Progenitor cell of endocrine pancreas (in vitro differentiated cells): ENCODE measurements at regions not wholly inside any gene's neighbourhood (a gene's known extent, or its start where the extent isn't known, plus 50 kb on each side); places are given as distances from the start of the nearest gene placed in this dataset.

Experiments
- DNase-seq: peaks from one replicate; pipeline ENCODE4 v3.0.0; 2021; ENCODE audit warnings: low spot score; ENCODE audit not compliant: unreplicated experiment
- H3K27ac Mint-ChIP-seq: 2 replicates; pipeline ENCODE4 v1.8.0; 2021; ENCODE audit warnings: mild to moderate bottlenecking, moderate library complexity, mixed read lengths
- H3K27me3 Mint-ChIP-seq: 2 replicates; pipeline ENCODE4 v1.8.0; 2021; ENCODE audit warnings: mixed read lengths
- H3K36me3 Mint-ChIP-seq: 2 replicates; pipeline ENCODE4 v1.8.0; 2022; ENCODE audit warnings: mixed read lengths; ENCODE audit not compliant: insufficient read depth
- H3K4me1 Mint-ChIP-seq: 2 replicates; pipeline ENCODE4 v1.8.0; 2021; ENCODE audit warnings: low read depth, mixed read lengths
- H3K4me3 Mint-ChIP-seq: 2 replicates; pipeline ENCODE4 v1.8.0; 2021; ENCODE audit warnings: low read depth, mild to moderate bottlenecking, moderate library complexity, mixed read lengths
- H3K9me3 Mint-ChIP-seq: 2 replicates; pipeline ENCODE4 v1.8.0; 2021; ENCODE audit warnings: low read depth, mixed read lengths
- TF ChIP-seq, protein P1 (sequence below): fragments of 200-600 bp; sonication (generic); IDR thresholded peaks from one replicate; pipeline ENCODE4 v1.5.0; 2021; ENCODE audit warnings: antibody characterized with exemption, mild to moderate bottlenecking; ENCODE audit not compliant: unreplicated experiment

DNA sequence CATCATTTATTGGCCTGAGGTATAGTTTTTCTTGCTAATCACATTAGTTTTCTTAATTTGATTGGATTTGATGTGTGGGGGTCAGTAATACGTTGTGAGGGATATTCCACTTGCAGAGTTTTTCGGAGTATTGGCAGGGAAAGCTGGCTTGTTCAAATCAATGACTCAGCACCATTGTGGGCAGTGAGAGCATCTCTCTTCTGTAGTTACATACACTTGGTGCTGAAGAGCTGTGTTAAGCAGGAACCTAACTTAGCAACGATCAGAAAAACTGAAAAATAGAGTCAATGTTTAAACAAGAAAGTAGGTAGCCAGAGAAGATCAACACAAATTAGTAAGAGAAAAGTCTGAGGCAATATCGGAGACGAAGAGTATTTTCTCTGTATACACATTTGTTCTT is 344.6 kb upstream of the EDIL3 start:
- Mint-ChIP-seq H3K27ac (no peak overlapping the region), H3K4me3 (no peak overlapping the region), H3K4me1 (no peaks in the 10 kb centered on the region), H3K9me3 (no peaks in the 10 kb centered on the region), H3K36me3 (no peaks in the 10 kb centered on the region), H3K27me3 (no peaks in the 10 kb centered on the region)
- TF ChIP-seq, protein P1, sequence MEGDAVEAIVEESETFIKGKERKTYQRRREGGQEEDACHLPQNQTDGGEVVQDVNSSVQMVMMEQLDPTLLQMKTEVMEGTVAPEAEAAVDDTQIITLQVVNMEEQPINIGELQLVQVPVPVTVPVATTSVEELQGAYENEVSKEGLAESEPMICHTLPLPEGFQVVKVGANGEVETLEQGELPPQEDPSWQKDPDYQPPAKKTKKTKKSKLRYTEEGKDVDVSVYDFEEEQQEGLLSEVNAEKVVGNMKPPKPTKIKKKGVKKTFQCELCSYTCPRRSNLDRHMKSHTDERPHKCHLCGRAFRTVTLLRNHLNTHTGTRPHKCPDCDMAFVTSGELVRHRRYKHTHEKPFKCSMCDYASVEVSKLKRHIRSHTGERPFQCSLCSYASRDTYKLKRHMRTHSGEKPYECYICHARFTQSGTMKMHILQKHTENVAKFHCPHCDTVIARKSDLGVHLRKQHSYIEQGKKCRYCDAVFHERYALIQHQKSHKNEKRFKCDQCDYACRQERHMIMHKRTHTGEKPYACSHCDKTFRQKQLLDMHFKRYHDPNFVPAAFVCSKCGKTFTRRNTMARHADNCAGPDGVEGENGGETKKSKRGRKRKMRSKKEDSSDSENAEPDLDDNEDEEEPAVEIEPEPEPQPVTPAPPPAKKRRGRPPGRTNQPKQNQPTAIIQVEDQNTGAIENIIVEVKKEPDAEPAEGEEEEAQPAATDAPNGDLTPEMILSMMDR, result no peak
- DNase-seq, result no peak

- TF ChIP-seq, protein P1, result no peak
Observed at GRCh38 chr5:84727708-84728107, 343.0 kb upstream of the EDIL3 start.

GRCh38 chr5:84725946-84726570 is 341.4 kb upstream of the EDIL3 start:
- TF ChIP-seq, protein P1, result no peak
- H3K9me3 Mint-ChIP-seq, result no peaks in the 10 kb centered on the region
- DNase-seq, result no peak
- H3K36me3 Mint-ChIP-seq, result no peaks in the 10 kb centered on the region
- no peaks in the 10 kb centered on the region for H3K27me3 Mint-ChIP-seq
- H3K4me1 Mint-ChIP-seq, result peaks cover 1% of the 10 kb centered on the region
- no peak overlapping the region for H3K4me3 Mint-ChIP-seq
- H3K27ac Mint-ChIP-seq, result no peak overlapping the region

More at GRCh38 chr5:84727708-84728107, 343.0 kb upstream of the EDIL3 start:
- Mint-ChIP-seq H3K9me3 (no peaks in the 10 kb centered on the region), H3K4me1 (peaks cover 1% of the 10 kb centered on the region), H3K27ac (no peak overlapping the region), H3K36me3 (no peaks in the 10 kb centered on the region), H3K27me3 (no peaks in the 10 kb centered on the region), H3K4me3 (no peak overlapping the region)
- no peak for DNase-seq

DNA sequence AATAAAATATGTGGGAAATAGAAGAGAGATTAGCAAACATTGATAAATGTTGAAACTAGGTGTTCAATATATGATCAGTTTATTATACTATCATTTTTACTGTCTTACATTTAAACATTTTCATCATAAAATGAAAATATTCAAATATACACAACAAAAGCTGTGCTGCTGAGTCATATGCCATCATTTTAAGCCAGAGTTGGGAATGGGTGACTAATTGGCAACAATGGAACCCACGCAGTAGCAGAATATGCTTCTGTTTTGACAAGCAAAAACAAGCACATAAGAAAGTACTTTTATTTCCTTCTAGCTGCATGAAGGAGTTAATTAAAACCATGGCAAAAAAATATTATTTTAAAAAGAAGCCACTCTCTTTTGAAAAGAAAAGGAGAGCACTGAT is 340.0 kb upstream of the EDIL3 start:
- Mint-ChIP-seq H3K27me3 (no peaks in the 10 kb centered on the region), H3K27ac (no peak overlapping the region), H3K4me1 (peaks cover 1% of the 10 kb centered on the region), H3K9me3 (peaks cover 3% of the 10 kb centered on the region), H3K36me3 (no peaks in the 10 kb centered on the region), H3K4me3 (no peak overlapping the region)
- no peak for DNase-seq
- TF ChIP-seq, protein P1, result no peak

- H3K9me3 Mint-ChIP-seq, result peaks cover 8% of the 10 kb centered on the region
- no peaks in the 10 kb centered on the region for H3K36me3 Mint-ChIP-seq
- DNase-seq, result no peak
- TF ChIP-seq, protein P1, result no peak
- H3K4me1 Mint-ChIP-seq, result peaks cover 1% of the 10 kb centered on the region
- no peaks in the 10 kb centered on the region for H3K27me3 Mint-ChIP-seq
- no peak overlapping the region for H3K4me3 Mint-ChIP-seq
- H3K27ac Mint-ChIP-seq, result no peak overlapping the region
Observed at GRCh38 chr5:84724181-84724580, 339.5 kb upstream of the EDIL3 start.
